NCI-H524 treated with DMSO at 0.1 percent for 48 hours (cell line): ENCODE measurements at regions not wholly inside any gene's neighbourhood (a gene's known extent, or its start where the extent isn't known, plus 50 kb on each side); places are given as distances from the start of the nearest gene placed in this dataset.
A peak's percentile ranks its signal among the peaks of the same experiment; 100 is the strongest.
"Not testable (repeated sequence)": the region's sequence is repeated elsewhere in the genome, so short reads cannot be mapped to it uniquely, and the experiment has no call there.

ENCODE experiments used
- DNase-seq: peaks from one replicate; lab custom pipeline; 2025; lab: John Stamatoyannopoulos, UW

DNA sequence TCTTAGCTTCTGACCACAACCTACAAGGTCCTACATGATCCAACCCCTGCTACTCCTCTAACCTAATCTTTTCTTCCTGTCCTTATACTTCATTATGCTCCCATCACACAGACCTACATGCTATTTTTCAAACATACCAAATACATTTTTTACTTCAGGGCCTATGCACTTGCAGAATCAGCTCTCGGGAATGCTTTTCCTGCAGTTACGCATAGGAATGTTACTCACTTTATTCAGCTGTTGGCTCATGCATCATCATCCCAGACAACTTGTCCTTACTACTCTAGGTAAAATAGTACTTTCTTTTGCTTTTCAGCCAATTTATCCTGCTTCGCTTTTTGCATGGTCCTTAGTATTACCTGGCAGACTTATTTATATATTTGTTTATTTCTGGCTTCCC lies 105.6 kb downstream of the OXSM start:
- DNase-seq: no peak

DNA sequence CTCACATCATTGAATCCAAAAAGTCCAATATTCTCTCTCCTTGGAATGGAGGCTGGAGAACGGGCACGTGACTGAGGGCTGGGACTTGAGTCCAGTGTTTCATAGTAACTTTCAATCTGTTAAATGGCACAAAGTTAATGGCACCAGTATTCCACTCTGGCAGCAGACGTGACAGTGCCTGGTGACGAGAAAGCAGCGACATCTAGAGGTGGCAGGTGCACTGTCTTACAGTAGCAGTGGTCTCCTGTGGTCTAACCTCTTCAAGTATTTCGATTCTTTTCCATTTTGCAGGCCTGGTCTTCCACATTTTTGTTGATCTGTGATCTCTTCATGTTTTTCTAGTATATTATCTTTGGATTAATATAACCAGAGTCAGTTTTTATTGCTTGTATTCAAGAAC lies 107.1 kb downstream of the OXSM start:
- peak; percentile 7 for DNase-seq

DNA sequence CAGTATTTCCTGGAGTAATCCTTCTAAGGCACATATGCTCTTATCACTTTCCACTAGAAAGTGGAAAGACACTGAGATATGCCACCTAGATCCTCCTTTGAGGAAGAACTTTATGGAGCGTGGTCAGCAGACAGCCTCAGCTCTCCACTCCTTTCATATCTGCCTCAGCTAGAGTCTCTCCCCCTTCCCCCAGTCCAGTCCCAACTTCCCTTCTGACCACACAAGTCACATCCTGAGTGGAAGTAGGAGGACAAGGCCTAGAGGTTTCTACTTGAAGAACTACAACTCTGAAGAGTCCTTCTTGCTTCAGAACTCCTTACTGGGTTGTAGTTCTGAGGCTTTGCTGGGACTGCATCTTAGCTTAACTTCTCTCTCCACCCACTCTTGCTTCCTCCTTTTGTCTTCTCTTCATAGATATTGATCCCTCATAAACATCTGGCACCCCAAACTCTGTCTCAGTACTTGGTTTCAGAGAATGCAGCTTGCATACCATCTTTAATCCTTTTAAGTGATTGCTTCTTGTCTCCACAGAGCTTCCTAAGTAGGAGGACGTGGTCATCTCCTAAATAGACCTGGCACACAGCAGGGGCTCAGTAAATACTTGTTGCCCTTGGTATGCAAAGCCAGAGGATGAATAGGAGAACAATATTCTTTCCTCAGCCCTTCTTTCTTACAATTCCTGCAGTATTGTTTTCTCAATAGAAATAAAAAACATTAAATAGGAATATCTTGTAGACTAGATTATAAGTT lies 109.6 kb downstream of the OXSM start:
- DNase-seq: no peak

DNA sequence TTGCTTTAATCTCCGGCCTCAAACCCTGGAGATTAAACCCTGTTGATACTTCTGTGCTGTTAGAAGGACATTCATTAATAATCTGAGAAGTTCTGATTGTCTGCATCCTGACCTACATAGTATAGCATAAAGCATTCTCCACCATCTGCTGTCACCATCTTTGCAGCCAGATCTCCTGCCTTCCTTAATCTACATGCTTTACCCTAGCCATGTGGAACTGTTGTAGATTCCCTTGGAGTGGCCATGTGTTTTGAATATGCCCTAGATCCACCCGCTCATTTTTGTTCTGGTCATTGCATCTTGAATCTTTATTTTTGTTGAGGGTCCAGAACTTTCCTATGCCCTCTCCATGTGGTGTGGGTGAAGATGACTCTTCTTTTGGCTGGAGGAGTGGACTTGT lies 110.3 kb downstream of the OXSM start:
- no peak for DNase-seq

DNA sequence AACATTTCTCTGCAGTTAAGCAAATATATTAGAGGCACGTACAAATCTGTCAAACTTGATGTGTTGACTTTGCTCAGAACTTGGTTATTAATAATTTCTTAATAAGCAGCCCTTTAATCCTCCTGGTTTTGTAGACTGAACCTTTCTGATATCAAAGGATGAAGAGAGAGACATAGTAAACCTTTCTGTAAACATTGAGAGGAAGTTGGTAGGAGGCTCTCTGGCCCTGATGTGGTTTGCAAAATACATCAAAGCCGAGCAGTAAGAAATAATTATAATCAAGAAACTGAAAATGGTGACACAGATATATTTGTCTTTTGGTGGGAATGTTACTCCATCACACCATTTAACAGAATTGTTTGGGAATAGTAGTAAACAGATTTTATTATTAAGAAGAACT lies 111.9 kb downstream of the OXSM start:
- DNase-seq: no peak

DNA sequence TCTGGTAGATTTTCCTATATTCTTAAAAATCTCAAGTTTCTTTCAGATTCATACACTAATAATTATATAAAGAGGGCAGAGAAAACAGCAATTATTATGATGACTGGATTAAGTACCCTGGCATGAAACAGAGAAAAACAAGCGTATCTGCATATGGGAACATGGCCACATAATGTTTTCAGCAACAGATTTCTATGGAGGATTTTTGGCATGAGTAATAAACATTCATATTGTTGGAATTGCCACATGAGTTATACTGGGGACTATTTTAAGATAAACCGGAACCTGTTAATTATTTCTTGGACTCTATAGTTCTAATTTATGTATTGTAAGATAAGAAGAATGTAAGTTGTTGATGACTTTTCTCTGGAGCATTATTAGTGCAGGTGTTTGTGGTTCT lies 112.7 kb downstream of the OXSM start:
- no peak for DNase-seq

DNA sequence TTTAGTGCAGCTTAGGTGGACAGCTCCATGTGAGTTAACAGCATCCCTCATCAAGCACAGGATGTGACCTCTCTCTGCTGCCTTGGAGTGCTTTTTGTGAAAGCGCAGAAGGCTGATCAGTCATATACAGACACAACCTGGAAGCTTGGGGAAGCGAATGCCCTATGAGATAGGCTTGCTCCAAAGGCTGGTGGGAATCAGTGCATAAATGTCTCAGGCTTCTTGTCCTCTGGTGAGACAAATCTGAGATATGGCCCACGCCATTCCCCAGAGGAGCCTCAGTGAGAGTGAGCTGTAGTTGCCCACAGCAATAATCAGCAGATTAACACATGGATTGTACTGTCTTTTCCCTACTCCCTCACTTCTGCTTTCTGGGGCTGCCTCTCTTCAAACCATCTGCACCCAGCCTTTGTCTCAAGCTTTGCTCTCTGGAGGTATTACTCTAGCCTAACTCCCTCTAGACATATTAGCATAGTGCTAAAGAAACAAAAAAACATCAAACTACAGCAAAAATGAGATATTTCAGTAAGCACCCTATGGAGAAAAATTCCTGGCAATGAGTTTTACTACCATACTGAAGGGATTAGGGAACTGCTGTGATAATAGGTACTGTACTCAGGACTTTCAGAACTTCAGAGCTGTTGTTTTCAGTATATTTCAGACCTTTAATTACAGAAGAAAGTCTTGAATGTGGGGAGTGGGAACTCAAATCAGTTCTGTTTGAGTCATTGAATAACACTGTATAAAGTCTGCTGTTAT lies 113.7 kb downstream of the OXSM start:
- no peak for DNase-seq

DNA sequence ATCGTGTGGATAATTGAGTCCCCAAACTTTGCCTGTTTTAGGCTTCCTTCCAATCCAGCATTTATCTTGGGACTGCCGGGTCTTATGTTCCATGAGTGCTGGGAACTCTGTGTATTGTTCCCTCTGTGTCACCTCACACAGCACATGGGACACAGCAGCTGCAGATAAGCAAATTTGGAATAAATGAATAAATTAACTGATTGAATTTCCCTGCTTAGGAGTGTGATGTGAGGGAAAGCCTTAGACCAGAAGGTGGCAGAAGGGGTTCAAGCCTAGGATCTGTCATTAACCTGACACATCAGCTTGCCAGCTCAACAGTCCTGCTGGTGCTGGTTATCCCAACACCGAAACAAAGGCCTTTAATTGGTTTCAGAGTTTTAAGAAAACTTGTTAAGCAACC lies 114.3 kb downstream of the OXSM start:
- DNase-seq: peak; percentile 26

DNA sequence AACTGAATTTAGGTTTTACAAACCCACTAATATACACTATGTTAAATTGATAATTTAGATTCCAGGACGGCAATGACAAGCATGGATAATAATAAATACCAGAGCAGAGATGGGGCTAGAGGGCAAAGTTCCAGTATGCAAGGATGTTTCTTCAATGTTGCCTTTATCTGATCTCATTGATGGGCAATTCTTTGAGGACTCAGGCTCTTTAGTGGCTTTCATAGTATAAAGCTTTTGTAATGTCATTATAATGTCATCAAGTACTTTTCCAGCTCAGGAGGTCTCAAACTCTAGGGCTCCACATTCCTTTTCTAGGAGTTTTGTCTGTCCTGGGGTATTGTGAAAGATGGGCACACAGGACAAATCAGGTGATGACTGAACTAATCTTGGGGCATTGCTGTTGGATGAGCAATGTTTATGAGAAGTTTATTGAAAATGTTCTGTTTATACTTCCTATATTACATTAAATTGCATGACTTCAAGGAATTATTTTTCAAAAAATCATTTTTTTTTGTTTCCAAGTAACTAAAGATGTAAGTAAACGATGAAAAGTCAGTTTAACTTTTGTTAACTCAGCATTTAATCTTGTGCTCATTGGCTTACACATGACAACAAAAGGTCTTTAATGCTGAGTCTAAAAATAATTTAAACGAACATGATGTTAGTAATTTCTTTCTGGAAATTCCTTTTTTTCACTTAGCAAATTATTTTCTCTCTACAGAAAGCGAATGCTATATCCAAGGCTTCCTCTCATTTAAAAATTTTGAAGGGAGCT lies 116.4 kb downstream of the OXSM start:
- no peak for DNase-seq

DNA sequence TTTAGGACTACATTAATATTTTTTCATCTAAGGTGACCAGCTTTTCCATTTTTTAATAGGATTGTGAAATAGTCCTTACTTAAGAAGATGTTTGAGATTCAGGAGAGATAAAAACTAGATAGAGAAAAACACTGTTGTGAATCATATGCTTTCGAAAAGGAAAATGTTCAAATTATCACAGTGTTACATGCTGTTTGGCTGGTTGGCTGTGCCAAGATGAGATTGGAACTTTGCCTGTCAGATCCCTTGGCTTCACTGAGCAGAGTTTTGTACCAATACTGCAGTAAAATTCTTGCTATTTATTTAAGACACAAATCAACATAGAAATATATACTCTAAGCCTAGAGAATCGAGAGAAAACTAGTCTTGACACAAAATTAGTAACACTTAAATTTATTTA lies 117.2 kb downstream of the OXSM start:
- no peak for DNase-seq

DNA sequence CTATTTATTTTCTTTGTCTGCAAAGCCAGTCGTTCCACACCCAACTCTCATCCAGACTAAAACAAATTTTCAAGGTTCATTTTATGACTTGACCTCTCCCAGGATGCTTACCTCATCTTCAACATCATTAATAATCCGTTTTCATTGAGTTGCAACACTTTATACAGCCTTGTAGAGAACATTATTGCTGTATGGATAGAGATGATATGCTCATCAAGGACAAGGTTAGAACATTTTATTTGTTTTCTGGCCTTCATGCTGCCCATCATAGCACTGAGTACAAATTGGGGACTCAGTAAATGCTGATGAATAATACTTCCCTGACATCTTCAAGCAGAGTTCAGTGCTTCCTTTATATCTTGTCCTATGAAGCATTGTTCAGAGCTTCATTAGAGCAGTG lies 120.2 kb downstream of the OXSM start:
- DNase-seq: no peak

DNA sequence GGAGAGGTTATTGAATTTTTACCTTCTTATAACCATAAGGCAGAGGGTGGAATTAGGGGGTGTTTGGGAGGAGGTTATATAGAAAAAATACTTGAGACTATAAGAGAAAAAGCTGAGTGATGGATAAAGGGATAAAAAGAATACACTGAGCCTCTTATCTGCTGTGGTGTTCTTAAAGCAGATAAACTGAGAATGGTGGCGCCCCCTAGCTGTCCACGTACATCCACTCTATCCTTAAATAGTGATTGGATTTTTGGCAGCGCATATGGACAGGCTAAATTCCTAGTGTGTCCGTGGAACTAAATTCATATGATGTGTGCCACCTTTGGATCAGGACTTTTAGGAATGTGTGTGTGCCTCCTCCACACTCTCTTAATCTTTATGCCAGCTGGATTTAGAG lies 121.1 kb downstream of the OXSM start:
- no peak for DNase-seq

DNA sequence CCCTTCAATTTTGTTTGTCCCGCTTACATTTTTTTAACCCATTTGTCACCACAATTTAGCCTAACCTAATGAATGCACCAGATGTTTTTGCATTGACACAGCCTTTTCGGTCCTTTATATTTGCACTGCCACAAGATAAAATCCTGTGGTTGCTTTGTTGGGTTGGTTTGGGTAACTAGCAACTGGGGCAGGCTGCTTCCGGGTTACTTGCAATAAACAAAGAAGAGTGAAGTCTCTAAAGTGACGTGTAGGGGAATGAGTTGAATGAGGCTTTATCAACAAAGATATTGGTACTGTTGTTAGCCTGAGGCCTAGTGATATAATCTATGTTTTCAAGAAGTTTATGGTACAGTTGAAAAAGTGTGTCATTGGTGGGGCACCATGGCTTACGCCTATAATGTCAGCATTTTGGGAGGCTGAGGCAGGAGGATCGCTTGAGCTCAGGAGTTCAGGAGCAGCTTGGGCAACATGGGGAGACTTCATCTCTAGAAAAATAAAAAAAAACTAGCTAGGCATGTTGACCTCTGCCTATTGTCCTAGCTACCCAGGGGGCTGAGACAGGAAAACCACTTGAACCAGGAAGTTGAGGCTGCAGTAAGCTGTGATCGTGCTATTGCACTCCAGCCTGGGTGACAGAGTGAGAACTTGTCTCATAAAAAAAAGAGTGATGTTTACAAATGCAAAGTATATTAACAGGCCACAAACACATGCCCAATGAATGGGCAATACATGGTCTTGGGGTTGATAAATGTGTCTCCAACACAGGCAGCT lies 121.8 kb downstream of the OXSM start:
- no peak for DNase-seq

DNA sequence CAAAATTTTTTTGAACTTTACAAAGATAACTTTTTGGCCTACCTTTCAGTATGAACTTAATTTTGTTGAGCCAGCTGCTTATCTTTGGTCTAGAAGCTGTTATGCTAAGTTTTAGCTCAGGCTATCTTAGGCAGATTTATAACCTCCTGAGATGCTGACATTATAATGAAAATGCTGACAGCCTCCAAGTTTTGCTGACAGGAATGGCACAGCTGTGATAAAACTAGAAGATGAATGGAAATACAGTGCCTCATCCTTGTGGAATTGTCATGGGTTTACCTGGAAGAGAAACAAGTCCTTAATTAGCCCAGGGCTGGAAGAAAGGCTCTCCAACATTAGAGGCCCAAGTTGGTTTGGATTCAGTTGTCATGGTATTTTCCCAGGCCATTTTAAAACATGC lies 123.3 kb downstream of the OXSM start:
- no peak for DNase-seq

DNA sequence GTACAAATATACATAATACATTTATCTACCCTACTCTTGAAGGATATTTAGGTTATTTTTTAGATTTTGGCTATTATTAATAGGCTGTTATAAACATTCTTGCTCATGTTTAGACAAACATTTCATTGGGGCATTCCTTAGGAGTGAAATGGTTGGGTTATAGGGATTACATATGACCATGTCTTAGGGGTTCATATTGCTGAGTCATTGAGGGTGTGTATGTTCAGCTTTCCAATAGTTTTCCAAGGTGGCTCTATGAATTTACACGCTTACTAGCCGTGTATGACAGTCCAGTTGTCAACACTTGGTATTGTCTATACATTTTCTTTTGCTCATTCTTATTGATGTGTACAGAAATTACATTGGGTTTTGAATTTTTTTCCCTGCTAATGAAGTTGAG lies 125.8 kb downstream of the OXSM start:
- no peak for DNase-seq

DNA sequence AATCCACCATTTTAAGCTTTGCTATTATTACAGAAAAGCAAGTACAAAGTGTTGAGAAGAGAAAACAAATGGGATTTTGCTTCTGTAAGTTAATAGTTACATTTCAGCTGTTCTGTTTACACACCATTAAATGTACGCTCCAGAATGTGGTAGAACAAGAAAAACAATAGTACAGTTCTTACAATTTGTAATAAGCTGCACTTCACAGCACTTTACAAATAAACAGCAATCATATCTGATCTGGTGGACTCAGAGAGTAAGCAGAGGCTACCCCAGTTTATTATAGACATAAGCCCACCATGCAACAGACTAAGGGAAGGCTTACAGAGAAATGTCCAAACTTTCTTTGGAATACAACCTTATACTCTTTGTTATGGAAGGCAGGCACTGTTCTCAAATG lies 126.4 kb downstream of the OXSM start:
- no peak for DNase-seq

DNA sequence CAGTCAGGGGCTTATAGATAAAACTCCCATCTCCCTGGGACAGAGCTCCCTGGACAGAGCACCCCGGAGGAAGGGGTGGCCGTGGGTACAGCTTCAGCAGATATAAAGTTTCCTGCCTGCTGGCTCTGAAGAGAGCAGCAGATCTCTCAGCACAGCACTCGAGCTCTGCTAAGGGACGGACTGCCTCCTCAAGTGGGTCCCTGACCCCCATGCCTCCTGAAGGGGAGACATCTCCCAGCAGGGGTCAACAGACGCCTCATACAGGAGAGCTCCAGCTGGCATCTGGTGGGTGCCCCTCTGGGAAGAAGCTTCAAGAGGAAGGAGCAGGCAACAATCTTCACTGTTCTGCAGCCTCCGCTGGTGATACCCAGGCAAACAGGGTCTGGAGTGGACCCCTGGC lies 142.1 kb downstream of the OXSM start:
- not testable (repeated sequence) for DNase-seq

DNA sequence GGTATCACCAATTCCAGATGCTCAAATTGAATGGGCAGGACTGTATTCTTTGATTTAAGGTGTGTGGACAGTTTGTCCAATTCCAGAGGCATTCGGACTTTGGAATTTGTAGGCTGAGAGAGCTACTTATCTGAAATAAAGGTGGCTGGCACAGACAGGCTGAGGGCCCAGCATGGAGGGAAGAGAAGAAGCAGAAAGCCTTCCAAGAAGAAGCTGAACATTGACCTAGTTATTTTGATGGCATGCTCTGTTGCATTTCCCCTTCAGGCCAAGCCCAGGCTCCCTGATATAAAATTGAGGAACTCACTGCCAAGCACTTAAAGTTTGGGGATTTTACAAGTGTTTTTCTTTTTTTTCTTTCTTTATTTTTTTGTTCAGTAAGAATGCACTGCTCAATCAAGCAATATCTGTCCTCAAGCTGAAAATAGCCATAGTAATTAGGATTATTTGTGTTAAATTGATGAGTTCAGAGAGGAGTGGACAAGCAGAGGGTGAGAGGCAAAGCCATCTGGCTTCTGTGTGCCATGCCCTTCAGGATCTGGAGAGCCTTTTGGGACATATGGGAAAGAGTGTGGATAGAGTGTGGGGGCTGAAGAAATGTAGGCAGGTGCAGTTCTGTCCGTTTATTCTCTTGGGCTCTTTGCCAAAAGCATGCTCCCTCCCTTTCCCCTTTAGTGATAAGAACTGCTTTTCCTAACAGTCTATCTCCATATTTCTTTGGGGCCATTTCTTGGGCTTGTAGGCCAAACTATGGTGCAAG lies 148.9 kb downstream of the OXSM start:
- peak; percentile 77 for DNase-seq

DNA sequence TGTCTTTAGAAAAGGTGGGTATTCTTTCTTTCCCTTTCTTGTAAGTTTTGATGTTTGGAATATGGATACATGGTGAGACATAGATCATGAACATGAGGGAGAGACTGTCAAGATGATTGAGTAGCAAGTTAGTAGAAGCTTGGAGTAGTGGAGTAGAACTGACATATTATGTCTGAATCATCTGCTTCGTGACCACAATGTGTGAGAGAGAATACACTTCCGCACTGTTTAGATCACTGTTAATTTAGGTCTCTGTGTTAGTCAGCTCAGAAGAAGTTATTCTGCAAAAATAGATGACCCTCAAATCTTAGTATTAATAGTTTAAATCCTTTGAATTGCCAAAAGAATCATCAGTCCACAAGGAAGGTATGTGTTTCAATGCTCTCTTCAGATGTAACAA lies 151.0 kb downstream of the OXSM start:
- no peak for DNase-seq

DNA sequence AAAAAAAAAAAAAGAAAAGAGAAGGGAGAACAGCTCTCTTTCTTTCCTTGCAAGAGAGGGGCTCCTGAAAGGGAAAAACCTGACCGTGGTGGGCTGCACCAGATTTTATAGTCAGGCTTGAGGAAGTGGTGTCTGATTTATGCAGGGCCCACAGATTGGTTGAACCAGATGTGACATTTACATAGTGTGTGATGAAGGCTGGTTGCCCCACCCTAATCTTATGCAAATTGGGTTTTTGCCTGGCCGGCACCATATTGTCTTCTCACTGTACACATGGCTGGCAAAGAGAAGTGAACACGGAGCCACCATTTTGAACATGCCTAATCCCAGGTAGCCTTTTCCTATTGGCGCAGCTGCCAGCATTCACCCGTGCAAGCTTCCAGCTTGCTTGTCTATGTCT lies 154.4 kb downstream of the OXSM start:
- DNase-seq: no peak

DNA sequence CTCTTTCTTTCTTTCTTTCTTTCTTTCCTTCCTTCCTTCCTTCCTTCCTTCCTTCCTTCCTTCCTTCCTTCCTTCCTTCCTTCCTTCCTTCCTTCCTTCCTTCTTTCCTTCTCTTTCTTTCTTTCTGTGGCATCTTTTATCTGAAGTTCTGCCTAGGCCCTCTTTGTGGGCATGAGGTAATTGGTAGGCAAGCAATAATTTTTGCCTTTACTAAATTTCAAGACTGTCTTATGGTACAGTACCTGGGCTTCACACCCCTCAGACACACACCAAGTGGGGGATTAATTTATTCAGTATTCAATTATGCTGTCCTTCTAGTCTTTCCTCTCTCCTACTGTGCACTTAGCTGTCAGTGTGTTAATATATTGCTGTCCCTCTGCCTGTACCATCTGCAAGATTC lies 155.5 kb downstream of the OXSM start:
- DNase-seq: no peak

DNA sequence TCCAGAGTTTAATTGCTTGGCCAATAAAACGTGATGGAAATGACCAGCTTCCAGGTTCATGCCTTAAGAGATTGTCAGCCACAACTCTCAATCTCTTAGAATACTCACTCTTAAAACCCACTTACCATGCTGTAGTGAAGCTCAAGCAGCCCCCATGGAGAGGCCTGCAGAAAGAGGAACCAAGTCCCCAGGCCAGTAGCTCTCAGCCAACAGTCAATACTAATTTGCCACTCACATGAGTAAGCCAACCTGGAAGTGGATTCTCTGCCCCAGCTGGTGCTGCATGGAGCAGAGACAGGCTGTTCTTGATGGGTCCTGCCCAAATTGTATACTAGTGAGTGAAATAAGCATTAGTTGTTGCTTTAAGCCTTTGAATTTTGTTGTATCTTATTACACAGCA lies 155.9 kb downstream of the OXSM start:
- no peak for DNase-seq
